Anterior cingulate cortex (tissue), 58 donors: ENCODE measurements at regions not wholly inside any gene's neighbourhood (a gene's known extent, or its start where the extent isn't known, plus 50 kb on each side); places are given as distances from the start of the nearest gene placed in this dataset.
"Not testable (repeated sequence)": the region's sequence is repeated elsewhere in the genome, so short reads cannot be mapped to it uniquely, and the experiment has no call there.

ENCODE experiments used
- DNase-seq, 58 donors: peaks; one replicate each; lab custom pipeline; 2025; lab: John Stamatoyannopoulos, UW

DNA sequence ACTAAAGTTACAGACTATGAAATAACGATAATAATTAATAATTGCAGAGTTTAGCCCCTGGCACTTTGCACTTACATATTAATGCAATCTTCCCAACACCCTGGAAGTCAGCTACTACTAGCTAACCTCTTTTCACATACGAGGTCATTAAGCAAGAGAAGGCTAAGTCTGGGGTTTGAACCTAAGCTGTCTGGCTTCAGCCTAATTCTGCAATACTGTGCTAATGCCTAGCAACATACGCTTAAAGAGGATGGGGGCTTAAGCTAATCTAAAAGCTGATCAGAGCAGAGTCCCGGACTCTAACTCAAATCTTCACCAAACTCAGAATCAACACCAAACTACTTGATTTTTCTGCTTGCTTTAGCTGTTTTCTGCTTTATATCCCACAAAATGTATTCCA lies 168.7 kb upstream of the GNAI1 start:
- DNase-seq, result no peak

DNA sequence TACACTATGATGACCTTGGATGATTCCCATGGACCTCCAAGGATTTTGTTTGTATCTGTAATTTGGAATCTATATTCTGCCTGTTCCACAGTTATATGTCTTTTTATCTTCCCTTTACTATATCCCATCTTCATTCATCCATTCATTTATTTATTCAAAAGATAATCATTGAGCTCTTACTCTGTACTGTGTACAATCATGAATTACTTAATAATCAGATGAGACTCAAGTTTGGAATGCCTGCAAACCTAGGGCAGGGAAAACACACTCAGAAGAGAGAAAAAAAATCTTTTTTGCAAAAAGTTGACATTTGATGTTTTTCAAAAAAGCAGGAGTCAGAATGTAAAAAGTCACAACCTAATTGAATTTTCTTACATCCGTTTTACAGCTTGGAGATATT lies 170.2 kb upstream of the GNAI1 start:
- no peak for DNase-seq

DNA sequence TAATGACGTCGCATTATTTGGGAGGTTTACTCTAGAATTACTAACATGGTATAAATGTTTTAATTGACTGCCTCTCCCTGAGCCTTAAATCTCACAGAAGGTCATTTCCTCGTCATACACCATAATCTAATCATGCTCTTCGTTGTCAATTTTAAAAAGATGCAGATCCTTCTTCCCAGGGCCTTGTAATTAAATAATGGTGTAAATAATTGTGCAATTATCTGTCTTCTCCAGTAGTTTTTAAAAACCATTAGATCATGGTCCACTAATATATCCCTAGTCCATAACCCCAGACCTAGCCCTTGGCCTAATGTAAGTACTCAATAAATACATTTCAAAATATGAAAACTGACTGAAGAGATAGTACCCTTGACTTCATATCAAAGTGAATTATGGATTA lies 181.5 kb upstream of the GNAI1 start:
- DNase-seq, result no peak

DNA sequence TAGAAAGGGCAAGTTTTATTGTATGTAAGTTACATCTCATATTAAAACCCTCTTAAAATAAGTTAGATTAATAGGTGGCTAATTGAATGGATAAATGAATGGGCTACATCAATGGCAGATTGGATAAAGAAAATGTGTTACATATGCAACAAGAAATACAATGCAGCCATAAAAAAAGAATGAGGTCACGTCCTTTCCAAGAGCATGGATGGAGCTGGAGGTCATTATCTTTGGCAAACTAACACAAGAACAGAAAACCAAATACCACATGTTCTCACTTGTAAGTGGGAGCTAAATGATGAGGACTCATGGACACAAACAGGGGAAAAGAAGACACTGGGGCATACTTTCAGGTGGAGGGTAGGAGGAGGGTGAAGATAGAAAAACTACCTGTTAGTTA lies 182.2 kb upstream of the GNAI1 start:
- no peak for DNase-seq

DNA sequence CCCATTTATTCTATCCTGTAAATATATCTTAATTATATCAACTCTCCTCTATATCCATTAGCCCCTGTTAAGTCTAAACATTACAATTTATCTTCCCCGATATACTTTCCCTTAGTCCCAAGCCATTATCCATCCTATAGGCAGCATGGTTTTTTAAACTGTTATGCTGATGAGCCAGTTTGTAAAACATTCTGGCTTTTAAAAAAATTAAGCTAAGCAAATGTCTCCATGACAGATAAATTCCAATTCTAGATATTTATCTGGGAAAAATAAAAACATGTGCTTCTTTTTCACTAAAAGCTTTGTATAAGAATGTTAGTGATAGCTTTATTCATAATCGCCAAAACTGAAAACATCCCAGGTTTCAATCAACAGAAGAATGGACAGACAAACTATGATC lies 183.2 kb upstream of the GNAI1 start:
- no peak for DNase-seq

DNA sequence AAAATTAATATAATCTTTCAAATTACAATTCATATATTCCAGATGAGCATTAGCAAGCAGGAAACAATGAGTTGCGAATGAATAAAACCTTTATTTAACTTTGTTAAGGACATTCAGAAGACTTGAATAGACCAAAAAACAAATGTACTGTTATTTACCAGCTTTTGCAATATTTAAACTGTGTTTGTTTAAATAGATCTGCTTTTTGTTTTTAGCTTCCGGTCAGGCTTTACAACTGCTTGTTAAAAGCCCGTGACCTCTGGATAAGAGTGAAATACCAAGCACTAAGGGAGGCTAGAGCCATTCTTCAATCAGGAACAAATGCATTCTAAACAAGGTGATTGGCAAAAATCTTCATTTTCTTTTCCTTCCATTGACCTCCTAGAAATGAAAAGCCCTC lies 184.9 kb upstream of the GNAI1 start:
- DNase-seq, result no peak

DNA sequence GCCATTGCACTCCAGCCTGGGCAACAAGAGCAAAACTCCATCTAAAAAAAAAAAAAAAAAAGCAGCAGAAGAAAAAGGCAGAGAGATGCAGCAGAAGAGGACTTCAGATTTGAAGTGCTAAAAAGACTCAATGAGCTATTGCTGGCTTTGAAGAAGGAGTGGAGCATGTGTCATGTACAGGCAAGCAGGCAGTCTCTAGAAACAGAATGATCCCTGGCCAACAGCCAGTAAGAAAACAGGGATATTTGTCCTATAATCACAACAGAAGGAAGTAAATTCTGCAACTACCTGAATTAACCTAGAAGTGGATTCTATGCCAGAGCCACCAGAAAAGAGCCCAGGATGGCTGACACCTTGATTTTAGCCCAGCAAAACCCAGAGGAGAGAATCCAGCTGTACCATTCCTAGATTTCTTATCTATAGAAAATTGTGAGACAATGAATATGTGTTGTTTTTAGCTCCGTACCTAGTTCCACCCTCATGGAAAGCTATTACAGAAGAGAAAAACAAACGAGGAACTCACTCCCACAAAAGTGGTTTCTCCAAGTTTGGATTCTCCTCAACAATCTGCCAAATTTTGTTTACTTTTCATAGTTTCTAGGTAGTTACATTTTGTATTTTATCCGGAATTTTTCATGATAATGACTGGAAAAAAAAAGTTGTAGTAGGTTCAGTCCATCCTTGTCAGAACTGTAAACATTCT lies 198.2 kb upstream of the GNAI1 start:
- no peak for DNase-seq

DNA sequence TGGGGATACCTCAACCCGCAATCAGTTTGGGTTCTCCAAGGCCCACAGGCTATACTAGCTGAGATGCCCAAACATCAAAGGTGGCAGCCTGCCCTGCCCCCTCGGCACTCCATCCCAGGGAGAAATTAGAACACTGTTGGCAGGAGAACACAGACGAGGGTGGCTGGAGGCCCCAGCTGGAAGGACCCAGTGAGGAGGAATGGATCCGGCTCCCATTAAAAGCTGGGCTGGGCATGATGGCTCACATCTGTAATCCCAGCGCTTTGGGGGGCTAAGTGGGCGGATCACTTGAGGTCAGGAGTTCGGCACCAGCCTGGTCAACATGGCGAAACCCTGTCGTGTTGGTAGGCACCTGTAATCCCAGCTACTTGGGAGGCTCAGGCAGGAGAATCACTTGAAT lies 199.9 kb upstream of the GNAI1 start:
- DNase-seq, result no peak

DNA sequence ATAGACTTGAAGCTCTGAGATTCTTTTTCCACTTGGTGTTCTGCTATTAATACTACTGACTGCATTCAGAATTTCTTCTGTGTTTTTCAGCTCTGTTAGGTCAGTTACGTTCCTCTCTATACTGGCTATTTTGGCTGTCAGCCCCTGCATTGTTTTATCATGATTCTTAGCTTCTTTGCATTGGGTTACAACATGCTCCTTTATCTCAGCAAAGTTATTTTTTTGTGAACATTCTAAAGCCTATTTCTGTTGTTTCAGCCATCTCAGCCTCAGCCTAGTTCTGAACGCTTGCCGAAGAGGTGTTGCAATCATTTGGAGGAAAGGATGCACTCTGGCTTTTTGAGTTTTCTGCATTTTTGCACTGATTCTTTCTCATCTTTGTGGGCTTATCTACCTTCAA lies 201.5 kb upstream of the GNAI1 start:
- DNase-seq, result no peak

DNA sequence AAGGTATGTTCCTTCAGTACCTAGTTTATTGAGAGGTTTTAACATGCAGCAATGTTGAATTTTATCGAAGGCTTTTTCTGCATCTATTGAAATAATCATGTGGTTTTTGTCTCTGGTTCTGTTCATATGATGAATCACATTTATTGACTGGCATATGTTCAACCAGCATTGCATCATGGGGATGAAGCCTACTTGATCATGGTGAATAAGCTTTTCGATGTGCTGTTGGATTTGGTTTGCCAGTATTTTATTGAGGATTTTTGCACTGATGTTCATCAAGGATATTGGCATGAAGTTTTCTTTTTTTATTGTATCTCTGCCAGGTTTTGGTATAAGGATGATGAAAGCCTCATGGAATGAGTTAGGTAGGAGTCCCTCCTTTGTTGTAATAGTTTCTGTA lies 204.0 kb upstream of the GNAI1 start:
- DNase-seq, result no peak

DNA sequence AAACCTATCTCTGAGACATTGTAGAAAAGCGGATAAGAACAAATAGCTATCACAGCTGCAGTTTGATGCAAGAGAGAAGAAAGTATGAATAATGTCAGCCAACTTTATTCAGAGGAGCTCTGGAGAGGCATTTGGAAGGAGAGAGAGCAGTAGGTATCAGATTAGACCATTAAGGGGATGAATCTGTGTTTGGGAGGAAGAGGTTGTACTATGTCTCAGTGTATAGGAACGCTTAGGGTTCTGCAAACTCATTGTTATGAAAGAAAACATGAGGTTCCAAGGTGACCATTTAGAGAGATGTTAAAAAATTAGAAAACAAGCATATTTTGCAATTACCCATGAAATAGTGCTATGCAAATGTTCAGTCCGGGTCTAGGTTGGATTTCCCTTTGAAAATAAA lies 207.5 kb upstream of the GNAI1 start:
- DNase-seq, result no peak

DNA sequence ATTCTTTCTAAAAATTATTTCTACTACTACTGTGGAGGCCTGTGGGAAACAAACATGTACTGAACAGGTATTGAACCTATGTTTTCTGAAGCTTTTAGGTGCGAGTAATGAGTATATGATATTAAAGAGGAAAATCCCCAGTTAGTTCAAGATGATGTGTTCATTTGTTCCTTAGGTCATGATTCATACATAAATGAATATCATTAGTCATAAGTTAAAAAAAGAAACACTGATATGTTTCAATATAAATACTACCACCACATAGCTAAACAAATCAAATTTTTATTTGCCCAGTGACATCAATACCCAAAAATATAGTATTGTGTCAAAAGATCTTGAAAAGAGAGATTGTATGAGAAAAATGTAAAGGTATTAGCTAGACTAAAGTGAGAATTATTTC lies 210.7 kb upstream of the GNAI1 start:
- DNase-seq, result no peak

DNA sequence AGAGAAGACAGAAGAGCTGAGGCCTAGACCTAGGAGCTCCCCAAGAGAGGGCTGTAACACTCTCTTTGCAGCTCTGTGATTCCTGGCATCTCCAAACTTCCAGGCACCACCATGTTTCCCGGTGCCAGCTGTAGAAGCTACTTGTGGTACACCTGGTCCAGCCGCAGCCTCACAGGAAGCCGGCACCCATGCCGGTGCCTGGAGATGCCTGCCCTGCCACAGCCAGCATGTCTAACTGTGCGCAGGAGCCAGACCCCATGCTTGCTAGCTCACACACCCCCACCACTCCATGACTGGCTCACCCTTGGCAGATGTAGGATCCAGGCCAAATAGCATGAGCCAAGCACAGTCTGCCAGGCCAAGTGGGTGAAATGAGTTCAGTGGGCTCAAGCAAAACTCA lies 211.7 kb upstream of the GNAI1 start:
- DNase-seq, result no peak

DNA sequence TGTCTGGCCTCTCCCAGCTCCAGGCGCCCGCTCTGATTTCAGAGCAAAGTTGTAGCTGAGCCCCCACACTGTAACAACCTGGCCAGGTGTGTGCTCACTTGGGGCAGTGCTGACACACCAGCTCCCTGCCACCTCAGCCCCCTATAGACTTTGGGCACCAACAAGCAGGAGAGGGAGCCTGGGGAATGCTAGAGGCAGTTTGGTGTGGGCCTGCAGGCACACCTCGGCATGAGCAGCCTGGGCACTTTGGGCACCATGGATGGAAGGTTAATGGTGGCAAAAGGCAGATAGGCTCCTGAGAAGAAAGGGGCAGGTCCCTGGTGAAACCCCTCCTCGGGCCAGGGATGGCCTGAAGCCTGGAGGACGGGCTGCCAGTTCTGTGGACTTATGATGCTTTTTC lies 212.7 kb upstream of the GNAI1 start:
- DNase-seq, result no peak

DNA sequence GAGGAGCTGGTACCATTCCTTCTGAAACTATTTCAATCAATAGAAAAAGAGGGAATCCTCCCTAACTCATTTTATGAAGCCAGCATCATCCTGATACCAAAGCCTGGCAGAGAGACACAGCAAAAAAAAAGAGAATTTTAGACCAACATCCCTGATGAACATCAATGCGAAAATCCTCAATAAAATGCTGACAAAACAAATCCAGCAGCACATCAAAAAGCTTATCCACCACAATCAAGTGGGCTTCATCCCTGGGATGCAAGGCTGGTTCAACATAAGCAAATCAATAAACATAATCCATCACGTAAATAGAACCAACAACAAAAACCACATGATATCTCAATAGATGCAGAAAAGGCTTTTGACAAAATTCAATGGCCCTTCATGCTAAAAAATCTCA lies 216.0 kb upstream of the GNAI1 start:
- DNase-seq, result not testable (repeated sequence)

DNA sequence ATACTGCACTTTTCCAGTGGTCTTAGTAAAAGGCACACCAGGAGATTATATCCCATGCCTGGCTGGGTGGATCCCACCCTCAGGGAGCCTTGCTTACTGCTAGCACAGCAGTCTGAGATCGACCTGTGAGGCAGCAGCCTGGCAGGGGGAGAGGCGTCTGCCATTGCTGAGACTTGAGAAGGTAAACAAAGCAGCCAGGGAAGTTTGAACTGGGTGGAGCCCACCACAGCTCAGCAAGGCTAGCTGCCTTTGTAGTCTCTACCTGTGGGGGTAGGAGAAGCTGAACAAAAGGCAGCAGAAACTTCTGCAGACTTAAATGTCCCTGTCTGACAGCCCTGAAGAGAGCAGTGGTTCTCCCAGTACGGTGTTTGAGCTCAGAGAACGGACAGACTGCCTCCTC lies 219.3 kb upstream of the GNAI1 start:
- DNase-seq, result not testable (repeated sequence)

DNA sequence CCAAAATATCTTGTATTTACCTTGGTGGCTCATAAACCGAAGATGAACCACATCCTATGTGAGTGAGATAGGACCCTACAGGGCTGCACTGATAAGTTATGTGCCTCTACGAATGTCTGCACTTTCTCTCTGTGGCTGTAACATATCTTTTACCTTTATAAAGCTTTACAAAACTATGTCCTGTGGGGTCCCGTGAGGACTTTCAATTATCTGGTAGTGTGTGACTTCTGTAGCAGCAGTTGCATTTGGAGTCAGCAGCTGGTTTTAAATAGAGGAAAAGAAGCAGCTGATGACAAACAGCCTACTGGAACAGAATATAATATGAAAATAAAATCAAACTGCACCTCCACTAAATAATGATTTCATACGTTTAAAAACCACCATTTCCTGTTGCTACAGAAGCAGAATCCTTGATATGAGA lies 222.4 kb upstream of the GNAI1 start:
- DNase-seq, result no peak

DNA sequence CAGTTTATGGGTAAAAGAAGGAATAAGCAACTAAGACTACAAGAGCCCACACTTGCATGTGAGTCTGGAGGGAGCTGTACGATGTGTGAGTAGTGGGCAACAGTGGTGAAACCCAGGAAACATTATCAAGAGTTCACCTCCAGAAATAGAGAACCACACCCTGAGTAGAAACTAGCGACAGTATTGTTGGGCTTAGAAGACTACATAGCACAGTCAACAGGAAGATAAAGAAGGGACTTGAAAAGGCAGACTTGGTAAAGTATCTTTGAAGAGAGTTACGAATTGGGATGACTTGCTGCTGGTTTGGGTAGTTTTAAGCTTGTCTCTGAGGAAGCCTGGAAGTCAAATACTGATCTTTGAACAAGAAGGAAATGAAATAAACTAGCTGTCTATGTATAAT lies 223.2 kb upstream of the GNAI1 start:
- DNase-seq, result no peak

DNA sequence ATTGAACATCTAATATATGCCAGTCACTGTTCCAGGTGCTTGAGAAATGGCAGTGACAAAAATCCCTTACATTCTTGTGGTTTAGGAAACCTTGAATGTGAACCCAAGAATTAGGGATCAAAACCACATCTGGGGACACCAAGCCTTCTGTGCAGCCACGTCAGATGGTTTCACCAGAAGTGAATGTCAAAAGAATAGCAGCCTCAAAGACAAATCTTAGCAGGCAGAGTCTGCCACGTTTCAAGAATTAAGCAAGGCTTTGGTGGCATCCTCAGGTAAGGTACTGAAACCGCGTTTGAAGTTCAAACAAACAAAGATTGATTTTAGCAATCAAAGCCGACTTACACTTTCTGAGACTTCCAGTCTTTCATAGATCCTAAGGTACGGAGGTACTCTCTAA lies 225.5 kb upstream of the GNAI1 start:
- DNase-seq, result no peak

DNA sequence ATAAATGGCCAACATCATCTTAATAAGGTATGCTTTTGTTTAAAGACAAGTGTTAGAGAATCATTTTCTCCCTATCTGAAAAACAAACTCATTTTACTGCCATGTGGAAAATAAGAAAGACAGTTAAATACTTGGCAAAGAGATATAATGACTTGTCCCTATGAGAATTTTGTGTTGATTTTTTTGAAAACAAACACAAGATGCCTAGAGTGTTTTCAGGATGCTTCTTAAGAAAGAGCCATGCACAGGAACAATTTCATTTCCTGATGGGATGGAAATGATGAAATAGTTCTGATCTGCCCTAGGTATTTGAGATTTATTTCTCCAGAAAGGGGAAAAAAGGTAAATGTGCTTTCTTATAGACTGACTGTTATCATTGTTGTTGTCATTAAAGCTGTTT lies 237.5 kb upstream of the GNAI1 start:
- no peak for DNase-seq

DNA sequence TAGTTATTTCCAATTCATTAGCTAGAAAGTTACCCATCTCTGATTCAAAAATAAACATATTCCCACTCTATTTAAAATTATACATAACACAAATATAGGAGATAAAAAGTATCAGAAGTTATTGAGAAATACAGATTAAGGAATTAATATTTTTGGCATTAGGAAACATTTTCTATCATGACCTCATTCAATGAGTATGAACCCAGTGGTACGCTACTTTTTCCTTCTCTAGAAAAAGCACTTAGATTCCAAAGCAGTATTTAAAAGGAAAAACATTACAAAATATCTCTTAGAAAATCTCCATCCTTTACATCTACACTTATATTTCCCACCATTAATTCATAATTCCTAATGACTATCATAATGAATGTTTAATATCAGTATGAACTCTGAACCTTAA lies 240.6 kb upstream of the GNAI1 start:
- no peak for DNase-seq

DNA sequence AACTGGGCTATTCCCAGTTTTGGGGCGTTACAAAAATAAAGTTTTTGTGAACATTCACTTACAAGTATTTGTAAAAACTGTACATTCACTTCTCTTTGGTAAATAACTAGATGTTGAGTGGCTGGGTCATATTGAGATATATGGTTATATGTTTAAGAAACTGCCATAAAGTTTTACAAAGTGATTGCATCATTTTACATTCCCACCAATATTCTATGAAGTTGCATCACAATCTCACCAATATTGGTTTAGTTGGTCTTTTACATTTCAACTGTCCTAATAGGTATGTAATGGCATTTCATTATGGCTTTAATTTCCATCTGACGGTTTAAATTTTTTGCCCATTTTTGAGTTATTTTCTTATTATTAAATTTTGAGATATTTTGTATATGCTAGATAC lies 251.7 kb upstream of the GNAI1 start:
- no peak for DNase-seq

DNA sequence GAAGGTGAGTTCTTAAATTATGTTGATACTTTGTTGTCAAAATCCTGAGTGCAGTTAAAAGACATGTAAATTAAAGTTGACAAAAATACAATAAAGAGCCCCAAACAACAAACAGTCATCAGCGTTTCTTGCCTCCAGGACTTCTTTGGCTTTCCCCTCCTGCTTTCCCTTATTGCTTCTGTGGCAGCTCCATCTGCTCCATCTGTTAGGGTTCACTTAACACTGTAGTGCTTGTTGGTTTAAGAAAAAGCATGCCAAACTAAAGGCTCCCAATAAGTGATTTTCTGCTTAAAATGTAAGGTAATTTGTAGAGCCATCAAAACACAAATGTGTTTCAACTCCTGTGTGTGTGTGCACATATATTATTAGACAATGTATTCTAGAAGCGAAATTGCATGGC lies 254.3 kb upstream of the GNAI1 start:
- DNase-seq, result no peak
